Activated CD4-positive, alpha-beta T cell treated with anti-CD3 and anti-CD28 coated beads, Interleukin-2, amount 10 ng/mL, durations not matched to agents 7 days and 5 days (primary cell): ENCODE measurements at regions not wholly inside any gene's neighbourhood (a gene's known extent, or its start where the extent isn't known, plus 50 kb on each side); places are given as distances from the start of the nearest gene placed in this dataset.

ENCODE experiments used
- CTCF ChIA-PET: fragments of 350-600 bp; sonication (Branson Sonifier 250); formaldehyde crosslinking; loops from one replicate; lab custom pipeline; 2021; ENCODE audit warnings: antibody characterized with exemption; lab: Charles Lee
- POLR2A ChIA-PET: fragments of 350-600 bp; sonication (Branson Sonifier 250); formaldehyde crosslinking; loops from one replicate; lab custom pipeline; 2021; ENCODE audit warnings: antibody characterized with exemption; lab: Charles Lee
- DNase-seq: peaks from one replicate; pipeline ENCODE4 v3.0.0-alpha.2; 2020
- H3K27ac Mint-ChIP-seq: one replicate; pipeline ENCODE4 v1.8.0; 2021; ENCODE audit warnings: mild to moderate bottlenecking, moderate library complexity, mixed read lengths
- H3K27me3 Mint-ChIP-seq: one replicate; pipeline ENCODE4 v1.8.0; 2021; ENCODE audit warnings: mixed read lengths
- H3K36me3 Mint-ChIP-seq: one replicate; pipeline ENCODE4 v1.8.0; 2021; ENCODE audit warnings: low read depth, mixed read lengths
- H3K4me1 Mint-ChIP-seq: one replicate; pipeline ENCODE4 v1.8.0; 2021; ENCODE audit warnings: mixed read lengths
- H3K4me3 Mint-ChIP-seq: one replicate; pipeline ENCODE4 v1.8.0; 2021; ENCODE audit warnings: mild to moderate bottlenecking, moderate library complexity, mixed read lengths
- H3K9me3 Mint-ChIP-seq: one replicate; pipeline ENCODE4 v1.8.0; 2021; ENCODE audit warnings: mixed read lengths

DNA sequence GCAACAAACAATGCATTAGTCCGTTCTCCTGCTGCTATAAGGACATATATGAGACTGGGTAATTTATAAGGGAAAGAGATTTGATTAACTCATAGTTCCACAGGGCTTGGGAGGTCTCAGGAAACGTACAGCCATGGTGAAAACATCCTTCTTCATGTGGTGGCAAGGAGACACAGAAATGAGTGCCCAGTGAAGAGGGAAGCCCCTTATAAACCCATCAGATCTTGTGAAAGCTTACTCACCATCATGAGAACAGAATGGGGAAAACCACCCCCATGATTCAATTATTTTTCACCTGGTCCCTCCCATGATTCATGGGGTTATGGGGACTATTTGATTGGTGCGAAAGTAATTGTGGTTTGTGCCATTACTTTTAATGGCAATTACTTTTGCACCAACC is 655.8 kb upstream of the SEMA6A start:
- ChIA-PET POLR2A (no interaction called here), CTCF (no interaction called here)
- H3K36me3 Mint-ChIP-seq = no peaks in the 10 kb centered on the region
- no peaks in the 10 kb centered on the region for H3K4me1 Mint-ChIP-seq
- no peaks in the 10 kb centered on the region for H3K27me3 Mint-ChIP-seq
- no peak for DNase-seq
- peaks cover 2% of the 10 kb centered on the region for H3K9me3 Mint-ChIP-seq
- no peak overlapping the region for H3K27ac Mint-ChIP-seq
- H3K4me3 Mint-ChIP-seq = no peak overlapping the region

DNA sequence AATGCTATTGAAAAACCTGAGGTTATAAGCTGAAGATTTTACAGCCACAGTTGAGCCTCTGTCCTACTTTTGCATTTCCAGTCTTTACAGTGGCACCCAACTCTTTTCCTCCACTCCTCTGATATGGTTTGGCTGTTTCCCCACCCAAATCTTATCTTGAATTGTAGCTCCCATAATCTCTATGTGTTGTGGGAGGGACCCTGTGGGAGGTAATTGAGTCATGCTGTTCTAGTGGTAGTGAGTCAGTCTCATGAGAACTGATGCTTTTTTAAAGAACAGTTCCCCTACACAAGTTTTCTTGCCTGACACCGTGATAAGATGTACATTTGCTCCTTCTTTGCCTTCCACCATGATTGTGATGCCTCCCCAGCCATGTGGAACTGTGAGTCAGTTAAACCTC is 646.1 kb upstream of the SEMA6A start:
- ChIA-PET CTCF (no interaction called here), POLR2A (no interaction called here)
- Mint-ChIP-seq H3K4me1 (no peaks in the 10 kb centered on the region), H3K4me3 (no peak overlapping the region), H3K9me3 (peaks cover 2% of the 10 kb centered on the region), H3K36me3 (no peaks in the 10 kb centered on the region), H3K27me3 (no peaks in the 10 kb centered on the region), H3K27ac (no peak overlapping the region)
- no peak for DNase-seq

DNA sequence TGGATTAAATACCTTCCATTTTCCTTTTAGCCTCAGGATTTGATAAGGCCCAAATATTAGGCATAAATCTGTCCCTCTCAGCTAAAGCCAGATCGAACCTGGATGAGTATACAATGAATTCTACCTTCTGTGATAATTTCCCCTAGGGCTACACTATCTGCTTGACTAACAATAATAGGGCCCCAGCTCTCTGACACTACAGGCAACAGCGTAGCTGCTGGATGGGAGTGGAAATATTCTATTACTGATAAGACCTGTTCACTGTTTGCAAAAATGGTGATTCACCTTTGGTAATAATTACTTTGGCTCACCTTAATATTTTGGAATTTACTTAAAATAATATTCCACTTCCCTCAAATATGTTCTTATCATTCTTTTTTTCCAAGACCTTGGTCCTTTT is 644.2 kb upstream of the SEMA6A start:
- no peak overlapping the region for H3K4me3 Mint-ChIP-seq
- peaks cover 2% of the 10 kb centered on the region for H3K9me3 Mint-ChIP-seq
- no peaks in the 10 kb centered on the region for H3K36me3 Mint-ChIP-seq

DNA sequence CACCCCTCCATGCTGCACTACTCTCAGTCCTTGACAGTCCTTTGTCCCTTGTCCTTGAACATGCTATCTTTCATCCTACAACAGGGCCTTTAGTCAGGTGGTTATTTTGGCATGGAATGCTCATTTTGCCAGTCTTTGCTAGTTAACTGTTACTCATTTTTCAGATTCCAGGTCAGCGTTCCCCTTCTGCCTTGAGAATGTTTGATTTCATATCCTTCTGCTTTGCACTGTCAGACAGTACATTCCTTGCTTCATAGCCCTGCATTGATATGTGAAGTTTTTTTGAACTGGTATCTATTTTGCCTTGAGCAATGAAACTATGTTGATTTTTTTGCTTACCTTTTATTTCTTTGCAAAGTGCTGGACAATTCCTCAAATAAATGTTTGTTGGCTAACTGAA is 638.2 kb upstream of the SEMA6A start:
- no peak for DNase-seq
- ChIA-PET POLR2A (no interaction called here), CTCF (no interaction called here)
- no peak overlapping the region for H3K4me3 Mint-ChIP-seq
- no peak overlapping the region for H3K27ac Mint-ChIP-seq
- no peaks in the 10 kb centered on the region for H3K27me3 Mint-ChIP-seq
- H3K36me3 Mint-ChIP-seq = no peaks in the 10 kb centered on the region
- peaks cover 4% of the 10 kb centered on the region for H3K9me3 Mint-ChIP-seq
- H3K4me1 Mint-ChIP-seq = no peaks in the 10 kb centered on the region

More for the DNA sequence above, 644.2 kb upstream of the SEMA6A start:
- H3K4me1 Mint-ChIP-seq = no peaks in the 10 kb centered on the region
- no peak overlapping the region for H3K27ac Mint-ChIP-seq
- DNase-seq = no peak
- ChIA-PET CTCF (no interaction called here), POLR2A (no interaction called here)
- H3K27me3 Mint-ChIP-seq = no peaks in the 10 kb centered on the region

DNA sequence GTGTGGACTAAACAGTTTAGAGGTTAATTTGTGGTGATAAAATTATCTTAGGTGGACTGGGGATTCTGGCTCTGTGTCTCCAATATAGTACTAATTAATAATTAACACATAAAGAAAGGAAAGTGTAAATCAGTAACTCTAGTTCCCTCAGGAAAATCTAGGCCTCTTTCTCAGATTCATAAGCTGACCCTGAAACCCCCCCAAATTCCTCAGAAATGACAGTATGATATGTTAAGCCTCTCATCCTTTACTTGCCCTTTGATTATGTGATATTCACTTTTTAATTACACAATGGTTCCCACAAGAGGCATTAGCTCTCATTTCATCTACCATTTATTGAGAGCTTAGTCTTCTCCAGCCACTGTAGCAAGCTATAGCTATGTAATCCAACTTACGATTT is 636.2 kb upstream of the SEMA6A start:
- Mint-ChIP-seq H3K9me3 (peaks cover 4% of the 10 kb centered on the region), H3K27ac (no peak overlapping the region), H3K4me3 (no peak overlapping the region), H3K36me3 (no peaks in the 10 kb centered on the region), H3K4me1 (no peaks in the 10 kb centered on the region), H3K27me3 (no peaks in the 10 kb centered on the region)
- ChIA-PET CTCF (no interaction called here), POLR2A (no interaction called here)
- DNase-seq = no peak

DNA sequence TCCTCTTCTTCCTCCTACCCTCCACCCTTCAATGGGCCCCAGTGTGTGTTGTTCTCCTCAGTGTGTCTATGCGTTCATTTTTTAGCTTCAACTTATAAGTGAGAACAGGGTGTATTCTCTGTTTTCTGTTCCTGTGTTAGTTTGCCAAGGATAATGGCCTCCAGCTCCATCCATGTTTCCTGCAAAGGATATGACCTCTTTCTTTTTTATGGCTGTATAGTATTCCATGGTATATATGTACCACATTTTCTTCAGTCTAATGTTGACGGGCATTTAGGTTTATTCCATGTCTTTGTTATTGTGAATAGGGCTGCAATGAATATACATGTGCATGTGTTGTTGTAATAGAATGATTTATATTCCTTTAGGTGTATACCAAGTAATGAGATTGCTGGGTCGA is 634.9 kb upstream of the SEMA6A start:
- H3K9me3 Mint-ChIP-seq = peaks cover 4% of the 10 kb centered on the region
- no peaks in the 10 kb centered on the region for H3K36me3 Mint-ChIP-seq
- H3K27me3 Mint-ChIP-seq = no peaks in the 10 kb centered on the region
- ChIA-PET CTCF (no interaction called here), POLR2A (no interaction called here)
- H3K27ac Mint-ChIP-seq = no peak overlapping the region
- H3K4me3 Mint-ChIP-seq = no peak overlapping the region
- DNase-seq = no peak
- H3K4me1 Mint-ChIP-seq = no peaks in the 10 kb centered on the region

DNA sequence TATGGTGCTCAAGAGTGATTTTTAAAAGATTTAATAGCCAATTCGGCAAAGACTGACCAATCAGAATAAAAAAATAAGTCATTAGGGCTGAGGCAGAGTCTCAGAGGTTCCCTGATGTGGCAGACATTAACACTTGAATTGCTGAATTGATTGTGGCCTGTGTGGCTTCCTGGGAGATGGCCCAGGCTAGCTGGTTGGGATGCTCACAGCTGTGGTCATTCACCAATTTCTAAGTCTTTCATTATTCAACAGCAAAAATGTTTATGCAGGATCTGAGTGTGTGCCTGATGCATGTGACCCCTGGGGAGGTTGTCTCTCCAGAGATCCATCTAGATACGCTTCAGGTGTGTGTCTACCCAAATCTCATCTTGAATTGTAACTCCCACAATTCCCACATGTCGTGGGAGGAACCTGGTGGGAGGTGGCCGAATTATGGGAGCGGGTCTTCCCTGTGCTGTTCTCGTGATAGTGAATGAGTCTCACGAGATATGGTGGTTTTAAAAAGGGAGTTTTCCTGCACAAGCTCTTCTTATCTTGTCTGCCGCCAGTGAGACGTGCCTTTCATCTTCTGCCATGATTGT is 632.6 kb upstream of the SEMA6A start:
- Mint-ChIP-seq H3K27me3 (no peaks in the 10 kb centered on the region), H3K9me3 (peaks cover 4% of the 10 kb centered on the region), H3K4me1 (no peaks in the 10 kb centered on the region), H3K4me3 (no peak overlapping the region), H3K27ac (no peak overlapping the region), H3K36me3 (no peaks in the 10 kb centered on the region)
- CTCF ChIA-PET = no interaction called here
- POLR2A ChIA-PET = no interaction called here
- no peak for DNase-seq

DNA sequence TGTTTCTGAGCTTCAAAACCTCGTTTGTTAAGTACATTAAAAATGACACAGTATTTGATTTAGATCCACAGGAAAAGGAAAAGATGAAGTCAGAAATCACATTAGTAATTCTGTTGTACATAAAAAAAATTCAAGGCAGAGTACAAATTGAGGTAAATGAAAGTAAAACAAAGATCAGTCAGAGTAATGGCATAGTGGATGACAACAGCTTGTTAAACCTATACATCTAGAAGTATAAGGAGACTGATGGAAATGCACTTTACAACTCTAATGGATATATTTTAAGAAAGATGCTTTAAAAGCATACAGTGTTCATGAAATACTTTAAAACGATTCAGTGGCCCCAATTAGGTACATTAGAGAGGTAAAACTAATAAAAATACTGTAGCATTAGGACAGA is 631.3 kb upstream of the SEMA6A start:
- POLR2A ChIA-PET = no interaction called here

DNA sequence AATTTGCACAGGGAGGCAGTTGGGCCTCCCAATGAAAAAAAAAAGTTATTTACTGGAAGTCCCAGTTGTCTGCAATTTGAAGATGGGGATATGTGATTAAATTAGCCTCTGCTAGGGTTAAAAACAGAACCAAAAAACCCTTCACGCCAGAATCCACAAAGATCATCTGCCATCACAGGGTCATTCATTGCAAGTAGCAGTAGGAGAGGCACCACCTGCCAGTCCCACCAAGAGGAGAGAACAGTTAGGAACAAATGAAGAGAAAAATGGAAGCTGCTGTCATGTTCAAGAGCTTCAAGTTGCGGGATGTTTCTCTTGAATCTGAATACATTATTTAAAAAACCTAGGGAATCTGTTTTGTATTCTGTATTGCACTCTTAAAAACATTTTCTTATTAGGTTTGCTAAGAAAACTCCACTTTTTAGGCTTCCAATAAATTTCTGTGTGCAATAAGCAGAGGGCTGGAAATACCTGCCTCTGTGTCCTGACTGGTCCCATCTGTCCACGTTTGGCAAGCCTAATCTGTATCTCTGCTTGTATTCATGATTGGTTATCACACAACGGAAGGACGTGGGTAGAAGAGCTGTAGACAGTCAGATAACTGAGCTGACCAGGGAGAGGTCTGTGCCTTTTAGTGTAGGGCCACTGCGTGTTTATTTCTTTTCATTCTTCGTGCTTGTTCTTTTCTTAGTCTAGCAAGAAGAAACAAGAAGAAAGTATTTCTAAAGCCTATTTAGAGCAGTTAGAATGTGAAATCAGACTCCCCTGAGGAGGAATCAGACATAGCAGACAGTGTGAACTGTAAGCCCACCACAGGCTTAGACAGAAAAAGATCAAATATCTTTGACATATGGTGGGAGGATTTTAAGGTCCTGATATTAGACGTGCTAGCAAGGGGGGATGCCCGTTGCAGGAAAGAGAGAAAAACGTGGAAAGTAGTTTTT is 630.6 kb upstream of the SEMA6A start:
- no peaks in the 10 kb centered on the region for H3K27me3 Mint-ChIP-seq
- ChIA-PET POLR2A (no interaction called here), CTCF (no interaction called here)
- no peaks in the 10 kb centered on the region for H3K36me3 Mint-ChIP-seq
- no peak for DNase-seq
- H3K4me1 Mint-ChIP-seq = no peaks in the 10 kb centered on the region
- no peaks in the 10 kb centered on the region for H3K9me3 Mint-ChIP-seq
- no peak overlapping the region for H3K27ac Mint-ChIP-seq
- no peak overlapping the region for H3K4me3 Mint-ChIP-seq

More for the DNA sequence above, 631.3 kb upstream of the SEMA6A start:
- DNase-seq = no peak
- no peak overlapping the region for H3K27ac Mint-ChIP-seq
- peaks cover 4% of the 10 kb centered on the region for H3K9me3 Mint-ChIP-seq
- H3K27me3 Mint-ChIP-seq = no peaks in the 10 kb centered on the region
- H3K4me3 Mint-ChIP-seq = no peak overlapping the region
- no peaks in the 10 kb centered on the region for H3K36me3 Mint-ChIP-seq
- CTCF ChIA-PET = no interaction called here
- no peaks in the 10 kb centered on the region for H3K4me1 Mint-ChIP-seq

DNA sequence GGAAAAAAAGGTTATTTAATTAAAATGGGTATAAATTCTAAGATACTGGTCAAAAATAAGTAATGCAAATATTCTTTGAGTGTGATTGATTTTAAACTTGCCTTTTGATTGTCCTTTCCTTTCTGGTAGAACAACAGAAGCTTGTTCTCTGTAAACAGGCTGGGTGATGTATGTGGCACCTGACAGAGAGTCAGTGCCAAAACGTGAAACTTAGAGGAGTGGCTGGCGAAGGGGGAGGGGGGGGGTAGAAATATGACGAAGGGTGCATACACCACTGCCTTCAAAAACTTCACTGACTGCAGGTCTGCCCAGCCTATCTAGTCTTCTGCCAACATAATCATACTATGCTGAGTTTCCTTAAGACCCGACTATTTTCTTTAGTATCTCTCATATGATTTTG is 629.8 kb upstream of the SEMA6A start:
- Mint-ChIP-seq H3K27ac (no peak overlapping the region), H3K36me3 (no peaks in the 10 kb centered on the region), H3K4me1 (no peaks in the 10 kb centered on the region), H3K27me3 (no peaks in the 10 kb centered on the region), H3K9me3 (no peaks in the 10 kb centered on the region), H3K4me3 (no peak overlapping the region)
- DNase-seq = no peak
- POLR2A ChIA-PET = no interaction called here
- CTCF ChIA-PET = no interaction called here

DNA sequence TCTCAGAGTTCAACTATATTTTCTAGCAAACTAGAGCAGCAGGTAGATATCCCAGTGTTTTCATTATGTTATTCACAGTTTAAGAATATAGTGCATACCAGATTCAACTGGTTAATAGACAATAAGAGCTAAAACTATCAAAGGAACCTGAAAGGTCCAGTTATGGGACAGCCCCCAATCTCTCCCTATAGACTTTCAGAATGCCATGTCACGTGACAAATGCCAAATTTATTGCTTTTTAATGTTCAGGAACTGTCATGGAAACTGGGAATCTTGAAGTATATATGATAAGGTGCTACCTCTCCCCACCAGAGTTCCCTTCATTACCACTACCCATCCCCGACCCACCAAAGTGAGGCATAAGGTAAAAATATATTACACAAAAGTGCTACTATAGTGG is 629.0 kb upstream of the SEMA6A start:
- no peak for DNase-seq
- ChIA-PET CTCF (no interaction called here), POLR2A (interaction anchor here (0.6 kb wide), 1 partner anchor 16 kb away, joined by 3 read pairs; no protein-coding TSS in a partner anchor)
- no peak overlapping the region for H3K4me3 Mint-ChIP-seq
- H3K27me3 Mint-ChIP-seq = no peaks in the 10 kb centered on the region
- H3K4me1 Mint-ChIP-seq = no peaks in the 10 kb centered on the region
- no peaks in the 10 kb centered on the region for H3K9me3 Mint-ChIP-seq
- no peaks in the 10 kb centered on the region for H3K36me3 Mint-ChIP-seq
- no peak overlapping the region for H3K27ac Mint-ChIP-seq

DNA sequence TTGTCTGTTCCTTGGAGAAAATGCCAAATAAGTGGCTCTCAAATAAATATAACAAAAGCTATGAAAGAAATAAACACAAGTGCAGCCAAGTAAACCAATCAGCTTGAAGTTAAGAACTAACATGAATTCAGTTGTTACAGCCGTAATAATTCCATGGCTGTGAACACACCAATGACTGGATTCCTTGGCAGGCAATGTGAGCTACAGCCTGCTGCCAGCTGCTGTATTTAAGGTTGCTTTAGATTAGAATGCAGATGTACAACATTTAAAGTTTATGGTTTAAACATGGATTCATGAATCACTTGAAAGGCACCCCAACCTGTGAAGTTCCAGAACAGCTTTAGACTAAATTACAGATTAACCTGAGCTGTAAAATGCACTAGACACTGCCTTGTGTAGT is 626.4 kb upstream of the SEMA6A start:
- H3K9me3 Mint-ChIP-seq = no peaks in the 10 kb centered on the region
- ChIA-PET POLR2A (no interaction called here), CTCF (no interaction called here)
- H3K27me3 Mint-ChIP-seq = no peaks in the 10 kb centered on the region
- H3K4me3 Mint-ChIP-seq = no peak overlapping the region
- no peak for DNase-seq
- H3K4me1 Mint-ChIP-seq = no peaks in the 10 kb centered on the region
- no peak overlapping the region for H3K27ac Mint-ChIP-seq
- H3K36me3 Mint-ChIP-seq = no peaks in the 10 kb centered on the region

DNA sequence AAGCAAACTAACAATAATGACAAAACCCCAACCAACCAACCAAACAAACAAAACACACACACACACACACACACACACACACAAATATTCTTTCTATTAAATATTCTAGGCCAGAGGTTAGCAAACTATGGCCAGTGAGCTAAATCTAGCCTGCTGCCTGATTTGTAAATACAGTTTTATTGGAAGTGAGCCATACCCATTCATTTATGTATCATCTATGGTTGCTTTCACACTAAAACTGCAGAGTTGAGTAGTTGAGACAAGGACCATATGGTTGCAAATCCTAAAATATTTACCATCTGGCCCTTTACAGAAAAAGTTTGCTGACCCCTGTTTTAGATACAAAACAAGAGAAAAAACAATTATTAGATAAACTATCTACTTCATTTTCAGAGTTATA is 620.5 kb upstream of the SEMA6A start:
- Mint-ChIP-seq H3K27ac (no peak overlapping the region), H3K9me3 (no peaks in the 10 kb centered on the region), H3K4me1 (no peaks in the 10 kb centered on the region), H3K36me3 (no peaks in the 10 kb centered on the region), H3K27me3 (no peaks in the 10 kb centered on the region), H3K4me3 (no peak overlapping the region)
- ChIA-PET CTCF (no interaction called here), POLR2A (no interaction called here)
- DNase-seq = no peak
